GM12874 (cell line): ENCODE measurements at regions not wholly inside any gene's neighbourhood (a gene's known extent, or its start where the extent isn't known, plus 50 kb on each side); places are given as distances from the start of the nearest gene placed in this dataset.

Experiments
- CTCF ChIP-seq: IDR thresholded peaks from 2 replicates; pipeline ENCODE4 v1.5.1; 2011; ENCODE audit warnings: low read depth, mild to moderate bottlenecking, control low read depth, low read length, moderate library complexity; ENCODE audit not compliant: insufficient read depth

- no peak for TF ChIP-seq CTCF
Measured at GRCh38 chr22:49077586-49077985, 750.1 kb downstream of the BRD1 start.

- no peak for TF ChIP-seq CTCF
Measured at GRCh38 chr22:49077036-49077393, 750.7 kb downstream of the BRD1 start.

- no peak for TF ChIP-seq CTCF
Measured at GRCh38 chr22:49076300-49077035, 751.2 kb downstream of the BRD1 start.

- TF ChIP-seq CTCF, result no peak
Measured at GRCh38 chr22:49075150-49075549, 752.5 kb downstream of the BRD1 start.

GRCh38 chr22:49073873-49074417, 753.7 kb downstream of the BRD1 start:
- TF ChIP-seq CTCF, result no peak

- no peak for TF ChIP-seq CTCF
Measured at GRCh38 chr22:49072996-49073645, 754.6 kb downstream of the BRD1 start.

- TF ChIP-seq CTCF, result no peak
Measured at GRCh38 chr22:49070501-49070900, 757.2 kb downstream of the BRD1 start.
